Panc1 (cell line): ENCODE measurements at regions not wholly inside any gene's neighbourhood (a gene's known extent, or its start where the extent isn't known, plus 50 kb on each side); places are given as distances from the start of the nearest gene placed in this dataset.
A peak's percentile ranks its signal among the peaks of the same experiment; 100 is the strongest.

Experiments
- ATAC-seq: fragments of 200-7000 bp; cut with Tn5 transposase; 2 replicates; pipeline ENCODE4 v1.9.1; 2020; ENCODE audit warnings: mild to moderate bottlenecking, moderate library complexity
- BruUV-seq: library from RNA; stranded (reverse); fragments of 400-500 nt; replicated peaks from 2 replicates; lab custom pipeline; 2021; lab: Mats Ljungman, UMichigan
- CTCF ChIA-PET: fragments of 300-600 bp; sonication (Branson Sonifier 250); formaldehyde crosslinking; loops from one replicate; lab custom pipeline; 2022; ENCODE audit warnings: antibody characterized with exemption; lab: Charles Lee
- POLR2A ChIA-PET: fragments of 300-600 bp; sonication (Branson Sonifier 250); formaldehyde crosslinking; loops from one replicate; lab custom pipeline; 2022; ENCODE audit warnings: antibody characterized with exemption; lab: Charles Lee
- DNase-seq: peaks from one replicate; pipeline ENCODE4 v3.0.0-alpha.2; 2010; ENCODE audit warnings: low read depth, low spot score
- H3K27ac ChIP-seq: 2 replicates; pipeline ENCODE4 v1.5.1; 2011; ENCODE audit warnings: mild to moderate bottlenecking, low read length, inconsistent platforms
- H3K27me3 ChIP-seq: fragments of 200-500 bp; sonication (Bioruptor generic); 2 replicates; pipeline ENCODE4 v1.6.0; 2014; ENCODE audit warnings: low read length, inconsistent platforms; ENCODE audit not compliant: control insufficient read depth, insufficient read depth
- H3K36me3 ChIP-seq: fragments of 200-500 bp; sonication (Bioruptor generic); 2 replicates; pipeline ENCODE4 v1.5.1; 2014; ENCODE audit warnings: inconsistent platforms, mild to moderate bottlenecking, low read length, moderate library complexity; ENCODE audit not compliant: control insufficient read depth, insufficient read depth
- H3K4me1 ChIP-seq: 2 replicates; pipeline ENCODE4 v1.5.1; 2011; ENCODE audit warnings: inconsistent platforms, mild to moderate bottlenecking, low read length, moderate library complexity; ENCODE audit not compliant: control insufficient read depth, insufficient read depth
- H3K4me3 ChIP-seq, 2 experiments: 2 replicates each; pipeline ENCODE4 v1.5.1; 2011 to 2012; ENCODE audit warnings: low read depth in 2 of 2, low read length in 2 of 2, mild to moderate bottlenecking in 2 of 2, inconsistent platforms in 1 of 2, moderate library complexity in 1 of 2
- H3K9me3 ChIP-seq: fragments of 200-500 bp; sonication (Bioruptor generic); 2 replicates; pipeline ENCODE4 v1.5.1; 2014; ENCODE audit warnings: low read depth, mild to moderate bottlenecking, inconsistent platforms, low read length, moderate library complexity; ENCODE audit not compliant: control insufficient read depth, insufficient read depth
- POLR2AphosphoS5 ChIP-seq: IDR thresholded peaks from 2 replicates; pipeline ENCODE4 v1.6.1; 2012; ENCODE audit warnings: mild to moderate bottlenecking, low read depth, low read length, moderate library complexity
- SIN3A ChIP-seq: IDR thresholded peaks from 2 replicates; pipeline ENCODE4 v1.6.1; 2012; ENCODE audit warnings: low read depth, mild to moderate bottlenecking, low read length, moderate library complexity, borderline replicate concordance; ENCODE audit not compliant: insufficient read depth
- TCF7L2 ChIP-seq: IDR thresholded peaks from 2 replicates; pipeline ENCODE4 v1.6.1; 2011; ENCODE audit warnings: mild to moderate bottlenecking, low read depth, low read length, inconsistent platforms
- in situ Hi-C: cut with HindIII; loops from 2 replicates; pipeline ENCODE4 v1.10.0; 2016; ENCODE audit warnings: low sequenced_read_pairs, low pct_unique_long_range_greater_than_20kb
- intact Hi-C: fragments of 100-400 bp; cut with micrococcal nuclease; formaldehyde crosslinking; loops from one replicate; pipeline ENCODE4 v1.10.0; 2022; ENCODE audit not compliant: unreplicated experiment
- TF ChIP-seq, protein P1 (sequence below): fragments of 450-650 bp; IDR thresholded peaks from 2 replicates; pipeline ENCODE4 v1.5.1; 2017; ENCODE audit warnings: mild to moderate bottlenecking
- TF ChIP-seq, protein P2 (sequence below), 2 experiments: IDR thresholded peaks; 2 replicates each; pipeline ENCODE4 v1.6.1; 2011 to 2012; ENCODE audit warnings: low read depth in 2 of 2, control low read depth in 1 of 2, low read length in 1 of 2, mild to moderate bottlenecking in 1 of 2, moderate library complexity in 1 of 2; ENCODE audit not compliant: insufficient read depth in 1 of 2

DNA sequence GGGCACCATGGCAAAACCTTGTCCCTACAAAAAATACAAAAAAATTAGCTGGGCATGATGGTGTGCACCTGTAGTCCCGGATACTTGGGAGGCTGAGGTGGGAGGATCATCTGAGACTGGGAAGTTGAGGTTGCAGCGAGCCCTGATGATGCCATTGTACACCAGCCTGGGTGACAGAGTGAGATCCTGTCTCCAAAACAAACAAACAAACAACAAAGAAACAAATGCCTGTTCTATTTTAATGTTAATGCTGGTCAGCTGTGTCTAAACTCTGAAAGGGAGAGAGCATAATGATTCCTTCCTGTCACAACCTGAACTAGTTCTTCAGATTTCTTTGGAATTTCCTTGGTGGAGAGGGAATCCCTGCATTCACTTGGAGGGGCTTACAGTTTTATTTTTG, 413.0 kb upstream of the TBL1XR1 start:
- Histone ChIP-seq H3K9me3 (peaks cover under 1% of the 10 kb centered on the region; the same call in 1 of the 2 replicates), H3K27ac (peak overlapping the region; percentile 19; the same call in 1 of the 2 replicates), H3K27me3 (no peaks in the 10 kb centered on the region), H3K4me3 (no peak overlapping the region), H3K36me3 (no peaks in the 10 kb centered on the region), H3K4me1 (0 out of 2 replicates have a peak, but pooled peaks cover 10% of the 10 kb centered on the region)
- in situ Hi-C loops: no loop called here
- no TSS peak for BruUV-seq
- DNase-seq (no peak), ATAC-seq (no peak)
- POLR2A ChIA-PET: no interaction called here
- CTCF ChIA-PET: no interaction called here
- TF ChIP-seq, protein P1, sequence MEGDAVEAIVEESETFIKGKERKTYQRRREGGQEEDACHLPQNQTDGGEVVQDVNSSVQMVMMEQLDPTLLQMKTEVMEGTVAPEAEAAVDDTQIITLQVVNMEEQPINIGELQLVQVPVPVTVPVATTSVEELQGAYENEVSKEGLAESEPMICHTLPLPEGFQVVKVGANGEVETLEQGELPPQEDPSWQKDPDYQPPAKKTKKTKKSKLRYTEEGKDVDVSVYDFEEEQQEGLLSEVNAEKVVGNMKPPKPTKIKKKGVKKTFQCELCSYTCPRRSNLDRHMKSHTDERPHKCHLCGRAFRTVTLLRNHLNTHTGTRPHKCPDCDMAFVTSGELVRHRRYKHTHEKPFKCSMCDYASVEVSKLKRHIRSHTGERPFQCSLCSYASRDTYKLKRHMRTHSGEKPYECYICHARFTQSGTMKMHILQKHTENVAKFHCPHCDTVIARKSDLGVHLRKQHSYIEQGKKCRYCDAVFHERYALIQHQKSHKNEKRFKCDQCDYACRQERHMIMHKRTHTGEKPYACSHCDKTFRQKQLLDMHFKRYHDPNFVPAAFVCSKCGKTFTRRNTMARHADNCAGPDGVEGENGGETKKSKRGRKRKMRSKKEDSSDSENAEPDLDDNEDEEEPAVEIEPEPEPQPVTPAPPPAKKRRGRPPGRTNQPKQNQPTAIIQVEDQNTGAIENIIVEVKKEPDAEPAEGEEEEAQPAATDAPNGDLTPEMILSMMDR: no peak
- TF ChIP-seq SIN3A (no peak), POLR2AphosphoS5 (no peak), TCF7L2 (no peak)
- TF ChIP-seq, protein P2, sequence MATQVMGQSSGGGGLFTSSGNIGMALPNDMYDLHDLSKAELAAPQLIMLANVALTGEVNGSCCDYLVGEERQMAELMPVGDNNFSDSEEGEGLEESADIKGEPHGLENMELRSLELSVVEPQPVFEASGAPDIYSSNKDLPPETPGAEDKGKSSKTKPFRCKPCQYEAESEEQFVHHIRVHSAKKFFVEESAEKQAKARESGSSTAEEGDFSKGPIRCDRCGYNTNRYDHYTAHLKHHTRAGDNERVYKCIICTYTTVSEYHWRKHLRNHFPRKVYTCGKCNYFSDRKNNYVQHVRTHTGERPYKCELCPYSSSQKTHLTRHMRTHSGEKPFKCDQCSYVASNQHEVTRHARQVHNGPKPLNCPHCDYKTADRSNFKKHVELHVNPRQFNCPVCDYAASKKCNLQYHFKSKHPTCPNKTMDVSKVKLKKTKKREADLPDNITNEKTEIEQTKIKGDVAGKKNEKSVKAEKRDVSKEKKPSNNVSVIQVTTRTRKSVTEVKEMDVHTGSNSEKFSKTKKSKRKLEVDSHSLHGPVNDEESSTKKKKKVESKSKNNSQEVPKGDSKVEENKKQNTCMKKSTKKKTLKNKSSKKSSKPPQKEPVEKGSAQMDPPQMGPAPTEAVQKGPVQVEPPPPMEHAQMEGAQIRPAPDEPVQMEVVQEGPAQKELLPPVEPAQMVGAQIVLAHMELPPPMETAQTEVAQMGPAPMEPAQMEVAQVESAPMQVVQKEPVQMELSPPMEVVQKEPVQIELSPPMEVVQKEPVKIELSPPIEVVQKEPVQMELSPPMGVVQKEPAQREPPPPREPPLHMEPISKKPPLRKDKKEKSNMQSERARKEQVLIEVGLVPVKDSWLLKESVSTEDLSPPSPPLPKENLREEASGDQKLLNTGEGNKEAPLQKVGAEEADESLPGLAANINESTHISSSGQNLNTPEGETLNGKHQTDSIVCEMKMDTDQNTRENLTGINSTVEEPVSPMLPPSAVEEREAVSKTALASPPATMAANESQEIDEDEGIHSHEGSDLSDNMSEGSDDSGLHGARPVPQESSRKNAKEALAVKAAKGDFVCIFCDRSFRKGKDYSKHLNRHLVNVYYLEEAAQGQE (IDR thresholded peaks at IDR 0.05; ENCODE audit: insufficient read depth in 1 of 2, low read depth in 2 of 2, low read length in 1 of 2): no peak
- intact Hi-C loops: no loop called here

DNA sequence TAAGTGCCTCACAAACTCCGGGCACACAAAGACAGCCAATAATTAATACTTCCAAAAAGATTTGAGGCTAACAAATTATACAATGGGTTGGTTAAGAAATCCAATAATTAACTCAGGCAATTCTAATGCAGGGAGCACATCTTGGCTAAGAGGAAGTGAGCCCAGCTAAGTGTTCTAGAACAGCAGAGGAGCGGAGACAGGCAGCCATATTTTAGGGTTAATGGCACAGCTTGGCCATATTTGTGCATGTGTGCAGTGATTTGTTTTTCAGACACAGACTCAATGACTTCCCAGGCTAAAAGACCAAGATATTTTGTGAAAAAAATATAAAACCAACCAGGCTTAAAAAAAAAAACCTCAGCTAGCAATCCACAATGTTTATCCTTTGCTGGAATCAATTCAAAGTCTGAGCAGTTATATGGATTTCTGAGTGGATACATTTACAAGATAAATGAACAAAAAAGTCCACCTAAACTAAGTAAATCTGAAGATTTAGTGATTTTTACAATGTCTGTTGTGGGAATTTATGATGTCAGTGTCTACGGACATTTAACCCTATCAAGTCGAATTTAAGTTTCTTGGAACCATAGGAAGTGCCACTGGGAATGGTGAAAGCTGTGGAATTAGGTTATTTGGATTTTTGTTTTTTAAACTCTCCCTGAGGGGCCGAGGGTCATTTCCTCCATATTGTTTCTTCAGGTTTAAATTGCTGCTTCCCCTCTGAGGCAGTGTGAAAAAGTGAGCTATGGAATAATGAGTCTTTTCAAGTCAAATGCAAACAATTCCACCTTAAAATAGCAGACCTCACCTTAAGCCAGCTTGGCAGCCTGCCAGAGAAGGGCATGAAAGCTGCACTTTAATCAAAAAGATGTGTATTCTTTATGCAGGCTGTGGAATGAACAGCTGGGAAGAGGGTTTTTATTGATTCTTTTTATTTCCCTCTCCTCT, 413.7 kb upstream of the TBL1XR1 start:
- CTCF ChIA-PET: no interaction called here
- Histone ChIP-seq H3K27me3 (no peaks in the 10 kb centered on the region), H3K36me3 (no peaks in the 10 kb centered on the region), H3K4me3 (no peak overlapping the region), H3K4me1 (0 out of 2 replicates have a peak, but pooled peaks cover 10% of the 10 kb centered on the region), H3K9me3 (no peaks in the 10 kb centered on the region), H3K27ac (peak overlapping the region; percentile 51; the same call in 1 of the 2 replicates)
- DNase-seq (no peak), ATAC-seq (no peak)
- intact Hi-C loops: no loop called here
- POLR2A ChIA-PET: no interaction called here
- no TSS peak for BruUV-seq
- in situ Hi-C loops: no loop called here
- TF ChIP-seq TCF7L2: no peak
- TF ChIP-seq, protein P2 (IDR thresholded peaks at IDR 0.05; ENCODE audit: insufficient read depth in 1 of 2, low read depth in 2 of 2, low read length in 1 of 2): no peak
